ENCODE measurements at regions not wholly inside any gene's neighbourhood (a gene's known extent, or its start where the extent isn't known, plus 50 kb on each side); places are given as distances from the start of the nearest gene placed in this dataset.
A peak's percentile ranks its signal among the peaks of the same experiment; 100 is the strongest.
"Not testable (repeated sequence)": the region's sequence is repeated elsewhere in the genome, so short reads cannot be mapped to it uniquely, and the experiment has no call there.

GRCh38 chr6:106750142-106750918, 121.0 kb downstream of the QRSL1 start:
- Mint-ChIP-seq H3K9me3 (no peaks in the 10 kb centered on the region), H3K27me3 (peaks cover 1 to 20% (median 11%) of the 10 kb centered on the region in 5 donors), H3K27ac (no peak overlapping the region), H3K36me3 (no peaks in the 10 kb centered on the region), H3K4me3 (no peak overlapping the region), H3K4me1 (no peaks in the 10 kb centered on the region)
- POLR2A ChIA-PET, result no interaction called here
- DNase-seq (no peak), ATAC-seq (no peak)

DNA sequence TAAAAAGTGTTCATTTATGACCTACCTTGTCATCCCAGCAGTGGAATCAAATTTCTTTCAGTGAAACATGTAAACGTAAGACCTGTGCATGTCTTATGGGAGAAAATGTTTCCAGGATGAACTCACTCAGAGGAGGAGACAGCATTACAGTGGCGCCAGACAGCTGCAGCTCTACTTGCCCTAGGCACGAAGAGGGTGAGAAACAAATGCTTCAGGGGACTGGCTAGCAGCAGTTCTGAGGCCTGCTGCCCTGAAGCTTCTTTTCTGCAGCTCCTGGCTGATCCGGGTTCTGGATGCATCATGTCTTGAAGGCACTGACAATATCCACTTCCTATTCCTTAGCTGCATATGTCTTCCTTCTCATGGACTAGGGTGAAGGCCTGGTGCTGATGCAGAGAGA, 120.2 kb downstream of the QRSL1 start:
- Mint-ChIP-seq H3K9me3 (no peaks in the 10 kb centered on the region), H3K4me1 (no peaks in the 10 kb centered on the region), H3K36me3 (no peaks in the 10 kb centered on the region), H3K27me3 (peaks cover 1 to 24% (median 12%) of the 10 kb centered on the region in 5 donors), H3K27ac (no peak overlapping the region), H3K4me3 (no peak overlapping the region)
- ATAC-seq, result no peak
- no peak for DNase-seq
- POLR2A ChIA-PET, result no interaction called here

GRCh38 chr6:106748547-106749207, 119.3 kb downstream of the QRSL1 start:
- Mint-ChIP-seq H3K27me3 (peaks cover 3 to 33% (median 13%) of the 10 kb centered on the region in 5 donors), H3K4me1 (peaks cover 0 to 2% (median 0%) of the 10 kb centered on the region in 4 donors), H3K27ac (peak overlapping the region in 1 of 10 donors; percentile 5), H3K9me3 (no peaks in the 10 kb centered on the region), H3K36me3 (no peaks in the 10 kb centered on the region), H3K4me3 (no peak overlapping the region)
- DNase-seq (no peak), ATAC-seq (no peak)
- POLR2A ChIA-PET, result no interaction called here

GRCh38 chr6:106747139-106747538, 117.8 kb downstream of the QRSL1 start:
- ATAC-seq (no peak), DNase-seq (no peak)
- peaks cover 5 to 36% (median 15%) of the 10 kb centered on the region in 5 donors for H3K27me3 Mint-ChIP-seq
- no peak overlapping the region for H3K27ac Mint-ChIP-seq
- no peaks in the 10 kb centered on the region for H3K36me3 Mint-ChIP-seq
- no peak overlapping the region for H3K4me3 Mint-ChIP-seq
- peaks cover 0 to 2% (median 0%) of the 10 kb centered on the region in 4 donors for H3K4me1 Mint-ChIP-seq
- H3K9me3 Mint-ChIP-seq, result peaks cover 0 to 2% (median 0%) of the 10 kb centered on the region in 9 donors
- POLR2A ChIA-PET, result no interaction called here

DNA sequence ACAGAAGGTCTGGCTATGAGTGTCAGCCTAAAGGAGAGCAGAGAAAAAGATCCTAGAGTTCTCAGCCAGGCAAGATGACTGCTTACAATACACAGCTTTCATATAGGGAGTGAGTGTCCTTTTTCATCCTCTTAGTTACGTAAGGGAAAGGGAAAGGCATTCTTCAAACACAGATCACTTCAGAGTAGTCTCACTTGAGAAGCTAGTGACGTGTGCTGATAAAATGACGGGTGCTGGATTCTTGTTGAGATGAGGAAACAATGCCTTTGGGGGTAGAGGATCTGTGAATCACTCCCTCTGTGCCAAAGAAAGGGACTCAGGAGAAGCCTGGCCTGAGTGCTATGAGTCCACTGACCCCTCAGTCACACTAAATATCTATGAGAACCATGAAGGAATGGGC, 117.3 kb downstream of the QRSL1 start:
- H3K4me1 Mint-ChIP-seq, result peaks cover 0 to 2% (median 0%) of the 10 kb centered on the region in 4 donors
- ATAC-seq, result no peak
- POLR2A ChIA-PET, result no interaction called here

GRCh38 chr6:106745824-106746582, 116.6 kb downstream of the QRSL1 start:
- Mint-ChIP-seq H3K27me3 (peaks cover 7 to 36% (median 16%) of the 10 kb centered on the region in 5 donors), H3K36me3 (no peaks in the 10 kb centered on the region), H3K4me1 (peaks cover 0 to 2% (median 0%) of the 10 kb centered on the region in 4 donors), H3K4me3 (no peak overlapping the region), H3K9me3 (peaks cover 0 to 2% (median 0%) of the 10 kb centered on the region in 9 donors), H3K27ac (no peak overlapping the region)
- ATAC-seq (no peak), DNase-seq (no peak)
- POLR2A ChIA-PET, result no interaction called here

More for the DNA sequence above, 117.3 kb downstream of the QRSL1 start:
- H3K4me3 Mint-ChIP-seq, result no peak overlapping the region
- peaks cover 0 to 2% (median 0%) of the 10 kb centered on the region in 9 donors for H3K9me3 Mint-ChIP-seq
- H3K27ac Mint-ChIP-seq, result no peak overlapping the region
- H3K36me3 Mint-ChIP-seq, result no peaks in the 10 kb centered on the region
- peaks cover 5 to 36% (median 15%) of the 10 kb centered on the region in 5 donors for H3K27me3 Mint-ChIP-seq
- no peak for DNase-seq

- no peak for ATAC-seq
- DNase-seq, result no peak
- peaks cover 0 to 2% (median 0%) of the 10 kb centered on the region in 9 donors for H3K9me3 Mint-ChIP-seq
- peaks cover 8 to 36% (median 19%) of the 10 kb centered on the region in 5 donors for H3K27me3 Mint-ChIP-seq
- POLR2A ChIA-PET, result no interaction called here
- H3K4me3 Mint-ChIP-seq, result no peak overlapping the region
- peaks cover 0 to 2% (median 0%) of the 10 kb centered on the region in 4 donors for H3K4me1 Mint-ChIP-seq
- H3K36me3 Mint-ChIP-seq, result no peaks in the 10 kb centered on the region
- no peak overlapping the region for H3K27ac Mint-ChIP-seq
Measured at GRCh38 chr6:106745197-106745770, 115.9 kb downstream of the QRSL1 start.

- Mint-ChIP-seq H3K4me3 (no peak overlapping the region), H3K27ac (no peak overlapping the region), H3K36me3 (no peaks in the 10 kb centered on the region), H3K27me3 (peaks cover 8 to 36% (median 19%) of the 10 kb centered on the region in 5 donors), H3K9me3 (peaks cover 0 to 2% (median 0%) of the 10 kb centered on the region in 9 donors), H3K4me1 (peaks cover 0 to 3% (median 0%) of the 10 kb centered on the region in 4 donors)
- no peak for DNase-seq
- ATAC-seq, result no peak
- POLR2A ChIA-PET, result no interaction called here
Measured at GRCh38 chr6:106744781-106745180, 115.4 kb downstream of the QRSL1 start.

DNA sequence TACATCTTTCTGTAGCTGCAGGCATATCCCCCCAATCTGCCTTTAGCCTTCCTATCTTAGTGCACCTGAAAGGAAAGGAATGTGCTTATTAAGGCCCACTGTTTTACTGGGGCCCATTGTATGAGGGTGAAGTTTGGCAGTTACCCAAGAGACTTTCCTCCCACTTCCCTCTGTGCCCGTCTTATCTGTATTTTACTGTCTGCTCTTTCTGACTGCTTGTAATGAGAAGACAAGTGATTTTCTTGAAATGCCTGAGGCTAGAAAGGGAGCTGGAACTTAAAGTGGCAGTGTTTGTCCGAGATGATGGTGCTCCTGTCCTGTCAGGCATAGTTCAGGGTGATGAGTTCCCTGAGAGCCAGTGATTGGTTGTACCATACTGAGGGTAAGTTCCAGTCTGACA, 114.7 kb downstream of the QRSL1 start:
- H3K9me3 Mint-ChIP-seq, H3K4me3 Mint-ChIP-seq, ATAC-seq, DNase-seq, H3K4me1 Mint-ChIP-seq, H3K27ac Mint-ChIP-seq, H3K36me3 Mint-ChIP-seq, POLR2A ChIA-PET: not testable (repeated sequence)
- peaks cover 8 to 42% (median 19%) of the 10 kb centered on the region in 5 donors for H3K27me3 Mint-ChIP-seq

DNA sequence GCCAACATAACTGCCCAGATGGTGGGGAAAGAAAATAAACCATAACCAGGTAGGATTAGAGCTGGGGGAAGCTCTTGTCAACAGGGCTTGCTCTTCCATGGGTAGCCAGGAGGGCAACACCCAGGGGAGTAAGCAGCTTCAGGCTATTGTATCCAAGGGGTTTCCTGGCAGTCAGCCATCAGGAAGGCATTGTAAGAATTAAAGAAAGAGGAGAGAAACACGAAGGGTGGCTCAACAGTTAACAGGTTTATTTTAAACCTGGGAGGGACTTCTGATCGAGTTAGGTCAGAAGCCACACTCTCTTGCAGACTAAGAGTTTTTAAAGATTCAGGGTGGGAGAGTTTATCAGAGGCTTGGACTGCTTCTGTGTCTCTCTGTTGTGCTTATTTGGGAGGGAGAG, 114.2 kb downstream of the QRSL1 start:
- no peak overlapping the region for H3K27ac Mint-ChIP-seq
- peaks cover 0 to 2% (median 0%) of the 10 kb centered on the region in 9 donors for H3K9me3 Mint-ChIP-seq
- no peak for DNase-seq
- no peak overlapping the region for H3K4me3 Mint-ChIP-seq
- H3K27me3 Mint-ChIP-seq, result peaks cover 9 to 43% (median 19%) of the 10 kb centered on the region in 5 donors
- no peak for ATAC-seq
- POLR2A ChIA-PET, result no interaction called here
- peaks cover 0 to 11% (median 0%) of the 10 kb centered on the region in 4 donors for H3K4me1 Mint-ChIP-seq
- no peaks in the 10 kb centered on the region for H3K36me3 Mint-ChIP-seq

DNA sequence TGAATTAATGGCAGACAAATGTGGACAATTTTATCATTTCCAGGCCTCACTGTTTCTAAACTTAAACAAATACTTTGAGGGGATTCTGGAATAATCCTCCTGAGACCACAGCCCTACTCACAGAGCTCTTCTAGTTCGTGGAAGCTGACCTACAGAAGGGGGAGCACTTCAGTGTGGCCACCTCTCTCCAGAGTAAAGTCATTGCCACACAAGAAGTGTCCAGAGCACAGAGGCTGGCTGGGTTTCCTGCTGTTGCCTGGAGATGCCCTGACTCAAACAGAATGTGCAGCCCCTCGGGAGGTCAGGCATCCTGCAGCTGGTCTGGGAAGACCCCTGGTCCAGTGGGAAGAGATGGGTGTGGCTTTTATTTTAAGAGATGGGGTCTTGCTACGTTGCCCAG, 110.9 kb downstream of the QRSL1 start:
- Mint-ChIP-seq H3K27me3 (peaks cover 7 to 43% (median 21%) of the 10 kb centered on the region in 5 donors), H3K36me3 (no peaks in the 10 kb centered on the region), H3K4me3 (no peak overlapping the region), H3K4me1 (peaks cover 0 to 15% (median 0%) of the 10 kb centered on the region in 4 donors), H3K27ac (no peak overlapping the region), H3K9me3 (peaks cover 0 to 13% (median 3%) of the 10 kb centered on the region in 9 donors)
- ATAC-seq (no peak), DNase-seq (no peak)
- POLR2A ChIA-PET, result no interaction called here

DNA sequence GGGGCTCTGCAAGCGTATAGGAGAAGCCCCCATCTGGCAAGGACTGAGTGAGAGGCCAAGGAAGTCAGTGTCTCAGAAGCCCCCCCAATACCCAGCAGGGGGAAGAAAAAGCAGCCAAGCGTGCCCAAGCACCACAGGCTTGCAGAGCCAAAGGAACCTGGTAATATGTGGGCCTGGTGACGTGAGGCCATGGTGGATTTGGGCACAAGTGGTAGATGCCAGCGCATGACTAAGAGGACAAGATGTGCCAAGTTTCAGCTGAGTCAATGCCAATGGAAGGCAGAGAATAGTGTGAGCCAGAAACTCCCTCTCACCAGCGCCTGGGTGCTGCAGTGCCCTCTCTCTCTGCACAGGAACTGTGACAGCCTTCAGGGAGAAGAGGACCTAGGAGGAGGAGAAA, 110.0 kb downstream of the QRSL1 start:
- no peaks in the 10 kb centered on the region for H3K36me3 Mint-ChIP-seq
- H3K9me3 Mint-ChIP-seq, result peaks cover 0 to 16% (median 3%) of the 10 kb centered on the region in 9 donors
- ATAC-seq, result no peak
- no peak for DNase-seq
- POLR2A ChIA-PET, result no interaction called here
- H3K4me1 Mint-ChIP-seq, result peaks cover 0 to 19% (median 0%) of the 10 kb centered on the region in 4 donors
- no peak overlapping the region for H3K4me3 Mint-ChIP-seq
- H3K27me3 Mint-ChIP-seq, result peaks cover 6 to 37% (median 16%) of the 10 kb centered on the region in 5 donors
- H3K27ac Mint-ChIP-seq, result no peak overlapping the region

All from naive thymus-derived CD8-positive, alpha-beta T cell (primary cell).